Inflammatory macrophage treated with lipopolysaccharide for 4 hours (primary cell): ENCODE measurements at regions not wholly inside any gene's neighbourhood (a gene's known extent, or its start where the extent isn't known, plus 50 kb on each side); places are given as distances from the start of the nearest gene placed in this dataset.

Experiments
- DNase-seq: peaks from one replicate; pipeline ENCODE4 v3.0.0-alpha.2; 2020

DNA sequence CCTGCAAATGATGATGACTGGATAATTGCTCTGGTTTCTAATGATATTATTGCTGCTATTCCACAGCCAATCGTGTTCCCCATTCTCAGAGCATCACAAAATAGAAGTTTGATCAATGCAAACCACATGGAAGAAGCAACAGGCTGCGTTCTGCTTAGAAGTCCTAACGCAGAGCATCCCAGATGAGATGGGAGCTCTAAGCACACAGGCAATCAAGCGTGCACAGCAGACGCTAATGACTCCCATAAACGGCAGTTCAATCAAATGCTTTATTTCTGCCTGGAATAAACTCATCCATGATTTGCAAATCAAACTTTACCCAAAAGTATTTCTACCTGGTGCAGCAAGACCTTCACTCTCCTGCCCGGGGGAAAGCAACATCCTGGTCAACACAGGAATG lies 304.2 kb downstream of the FBXO15 start:
- DNase-seq, result no peak

DNA sequence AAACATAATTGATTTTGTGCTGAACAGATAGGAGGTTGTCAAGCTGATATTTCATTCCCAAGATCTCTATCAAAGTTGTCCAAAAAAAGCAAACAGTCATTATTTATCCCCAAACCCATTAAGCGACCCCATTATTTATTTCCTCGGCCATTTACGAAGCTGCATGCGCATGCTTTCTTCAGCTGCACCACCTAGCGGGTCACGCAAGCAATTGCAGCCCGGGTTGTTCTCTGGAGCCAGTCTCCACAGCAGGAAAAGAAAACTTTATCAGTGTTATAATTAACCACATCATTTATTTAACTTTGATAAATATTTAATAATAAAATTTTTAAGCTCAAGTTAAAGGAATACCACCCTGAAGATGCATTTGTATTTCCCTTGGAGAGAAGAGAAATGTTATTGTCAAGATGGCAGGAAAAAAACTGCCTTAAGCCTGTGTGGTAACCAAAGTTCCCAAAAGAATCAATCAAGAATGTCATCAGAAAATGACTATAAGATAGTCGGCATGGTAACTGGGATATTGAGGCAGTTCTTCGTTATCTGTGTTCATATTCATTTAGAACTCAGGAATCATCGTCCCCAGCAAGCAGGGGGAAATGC lies 304.7 kb downstream of the FBXO15 start:
- peak; percentile 23 for DNase-seq

DNA sequence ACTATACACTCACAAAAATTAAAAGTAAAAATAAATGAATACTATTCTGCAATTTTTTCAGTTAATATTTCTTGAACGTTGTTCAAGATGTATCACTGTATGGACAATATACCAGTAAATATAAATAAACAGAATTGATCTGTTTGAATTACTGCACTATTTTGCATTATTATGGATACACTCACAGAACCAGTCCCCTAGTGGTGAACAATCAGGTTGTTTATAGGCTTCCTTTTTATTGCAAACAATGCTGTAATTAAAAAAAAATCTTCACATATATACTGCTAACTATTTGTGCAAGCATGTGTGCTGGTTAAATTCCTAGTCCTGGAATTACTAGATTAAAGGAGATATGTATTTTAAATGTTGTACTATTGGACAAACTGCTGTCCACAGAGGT lies 306.0 kb downstream of the FBXO15 start:
- no peak for DNase-seq

DNA sequence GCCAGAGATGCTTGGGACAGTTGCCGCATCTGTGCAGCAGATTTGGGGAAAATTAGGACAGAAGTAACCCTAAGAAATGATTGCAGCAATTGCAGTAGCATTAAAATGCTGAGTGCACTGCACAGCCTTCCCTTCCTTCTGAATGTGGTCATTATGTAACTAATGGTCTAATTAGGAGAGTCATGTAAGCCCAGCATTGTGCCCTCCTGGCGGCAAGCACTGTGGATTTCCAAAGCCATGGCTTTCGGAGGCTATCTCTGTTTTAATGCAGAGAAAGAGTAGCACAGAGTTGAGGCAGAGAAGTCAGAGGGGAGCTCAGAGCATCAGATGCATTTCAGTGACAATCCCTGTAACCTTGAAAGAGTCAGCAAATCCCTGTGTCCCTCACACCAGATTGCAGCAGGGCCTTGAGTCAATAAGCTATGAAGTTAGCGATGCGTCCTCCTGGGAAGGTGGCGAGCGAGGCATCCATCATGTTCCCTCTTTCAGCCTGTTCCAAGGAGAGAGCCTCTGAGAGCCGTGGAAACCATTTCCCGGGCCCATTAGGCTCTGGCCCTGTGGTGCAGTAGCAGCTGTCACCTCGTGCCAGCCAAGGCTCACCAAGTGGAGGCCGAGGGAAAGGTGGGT lies 307.2 kb downstream of the FBXO15 start:
- DNase-seq, result no peak

DNA sequence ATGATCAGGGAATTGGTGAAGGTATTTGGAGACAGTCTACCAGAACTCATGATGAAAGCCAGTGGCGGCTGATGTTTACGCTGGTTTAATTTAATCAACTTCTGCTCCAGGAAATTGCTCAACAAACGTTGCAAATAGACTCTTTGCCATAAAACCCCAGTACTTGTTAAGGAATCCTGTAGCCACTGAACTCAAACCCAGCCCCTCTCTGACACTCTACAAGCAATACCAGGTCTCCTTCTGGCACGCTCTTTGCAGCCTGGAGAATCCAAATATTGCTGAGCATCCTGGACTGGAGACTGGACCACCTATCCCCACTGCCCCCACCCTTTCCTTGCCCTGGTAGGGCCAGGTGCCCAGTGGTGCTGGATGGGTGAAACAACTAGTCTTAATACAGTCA lies 308.2 kb downstream of the FBXO15 start:
- no peak for DNase-seq

DNA sequence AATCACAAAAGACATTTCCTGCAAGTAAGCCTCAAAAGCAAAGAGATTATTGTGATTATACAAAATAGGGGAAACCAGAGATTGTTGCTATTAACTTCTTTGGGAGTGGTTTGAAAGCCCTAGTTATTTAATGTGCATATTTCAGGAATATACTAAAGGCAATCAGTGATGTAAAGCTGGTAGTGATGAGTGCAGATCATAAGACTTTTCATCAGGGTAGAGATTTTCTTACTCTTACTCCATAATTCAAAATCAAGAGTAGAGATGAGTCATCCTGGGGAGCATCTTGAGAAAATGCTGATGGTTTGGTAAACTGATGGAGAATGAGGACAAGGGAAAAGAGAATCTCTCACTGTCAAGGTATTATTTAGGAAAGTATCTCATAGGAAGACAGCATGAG lies 309.5 kb downstream of the FBXO15 start:
- no peak for DNase-seq

DNA sequence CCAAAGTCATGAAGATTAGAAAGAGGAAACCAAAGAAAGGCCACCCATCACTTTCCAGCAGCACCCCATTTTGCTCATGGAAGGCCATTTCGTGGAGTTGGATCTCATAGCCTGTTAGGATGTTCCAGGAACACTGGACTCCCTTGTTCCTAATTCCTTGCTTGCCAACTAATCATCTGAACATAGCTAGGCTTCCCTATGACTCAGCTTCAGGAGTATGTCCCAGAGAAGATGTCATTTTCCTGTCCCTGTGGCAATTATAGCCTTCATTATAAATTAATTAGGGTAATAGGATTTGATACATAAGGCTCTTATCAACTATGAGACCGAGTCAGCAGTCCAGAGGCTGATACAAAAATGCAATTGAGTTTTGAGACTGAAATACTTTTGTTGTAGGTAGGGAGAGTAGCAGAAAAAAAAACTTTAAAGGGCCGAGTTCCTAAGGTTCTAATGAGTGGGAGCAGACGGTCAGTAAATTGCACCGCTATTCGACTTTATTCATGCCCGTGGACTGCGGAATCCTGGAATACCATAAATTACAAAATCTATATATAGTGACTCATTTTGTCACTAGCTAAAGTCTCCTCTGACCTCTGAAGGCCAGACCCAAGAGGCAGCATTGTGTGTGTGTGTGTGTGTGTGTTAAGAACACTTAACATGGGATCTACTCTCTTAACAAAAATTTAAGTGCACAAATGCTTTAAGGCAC lies 311.8 kb downstream of the FBXO15 start:
- no peak for DNase-seq

DNA sequence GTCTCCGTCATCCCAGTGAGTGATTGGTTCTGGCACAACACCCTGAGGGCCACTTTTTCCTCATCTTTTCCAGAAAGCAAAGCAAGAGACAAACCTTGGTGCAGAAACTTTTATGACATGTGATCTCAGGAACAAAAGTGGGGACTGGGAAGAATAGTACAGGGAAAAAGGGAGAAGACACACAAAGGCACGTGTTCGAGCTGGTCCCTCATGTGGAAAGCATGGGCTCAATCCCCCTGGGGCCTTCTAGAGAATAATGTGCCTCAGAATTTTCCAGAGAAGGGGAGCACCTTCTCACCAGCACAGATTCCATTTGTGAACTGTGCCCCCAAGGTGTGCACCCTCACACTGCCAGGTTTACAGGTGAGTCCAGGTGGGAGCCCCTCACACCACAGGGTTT lies 312.6 kb downstream of the FBXO15 start:
- DNase-seq, result no peak

DNA sequence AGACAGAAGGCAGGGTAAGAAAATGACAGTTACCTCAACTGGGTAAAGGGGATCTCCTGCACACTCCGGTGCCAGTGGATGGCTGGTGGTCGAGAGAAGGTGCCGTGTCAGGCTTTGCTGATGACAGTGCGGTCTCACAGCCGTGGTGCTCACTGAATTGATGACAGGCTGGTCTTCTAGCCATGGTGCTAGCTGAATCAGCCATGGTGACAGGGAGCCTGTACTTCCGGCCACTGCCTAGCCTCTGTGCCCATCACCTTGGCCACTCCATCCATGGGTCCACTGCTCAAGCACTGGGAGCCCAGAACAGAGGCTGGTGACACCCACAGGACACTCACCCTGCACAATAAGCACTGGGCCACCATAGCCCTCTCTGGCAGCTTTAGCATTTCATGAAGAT lies 315.9 kb downstream of the FBXO15 start:
- DNase-seq, result no peak

DNA sequence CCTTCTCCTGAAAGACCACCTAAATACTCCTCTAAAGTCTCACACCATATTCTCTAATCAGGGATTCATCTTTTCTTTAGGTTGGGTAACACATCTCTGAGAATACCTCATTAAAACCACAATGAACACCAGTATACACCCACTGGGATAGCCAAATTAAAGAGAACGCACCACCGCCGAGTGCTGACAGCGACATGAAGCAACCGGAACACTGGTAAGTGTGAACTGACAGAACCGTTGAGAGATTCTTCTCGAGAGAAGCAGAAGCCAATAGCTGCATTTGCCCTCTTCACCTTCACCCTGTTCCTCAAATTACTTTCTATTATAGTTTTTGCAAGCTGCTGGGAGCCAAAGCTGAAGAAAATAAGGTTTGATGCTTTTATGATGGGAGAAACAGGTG lies 318.5 kb downstream of the FBXO15 start:
- DNase-seq, result no peak

DNA sequence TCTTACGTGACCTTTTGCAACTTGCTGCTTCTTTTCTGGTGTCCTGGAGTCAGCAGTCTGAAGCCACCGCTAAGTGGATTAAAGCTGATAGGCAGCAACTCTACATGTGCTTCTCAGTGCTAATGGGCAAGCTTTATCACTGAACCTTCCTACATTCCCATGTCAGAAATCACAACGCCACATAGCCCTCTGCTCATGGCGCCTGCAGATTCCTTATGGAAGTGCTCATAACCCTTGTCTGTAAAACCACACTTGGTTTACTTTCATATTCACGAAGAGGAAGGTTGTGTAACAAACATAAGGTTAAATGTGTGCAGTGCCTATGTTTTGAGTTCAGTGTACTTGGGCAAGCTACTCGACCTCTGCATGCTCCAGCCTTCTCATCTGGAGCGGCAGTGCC lies 319.8 kb downstream of the FBXO15 start:
- no peak for DNase-seq

DNA sequence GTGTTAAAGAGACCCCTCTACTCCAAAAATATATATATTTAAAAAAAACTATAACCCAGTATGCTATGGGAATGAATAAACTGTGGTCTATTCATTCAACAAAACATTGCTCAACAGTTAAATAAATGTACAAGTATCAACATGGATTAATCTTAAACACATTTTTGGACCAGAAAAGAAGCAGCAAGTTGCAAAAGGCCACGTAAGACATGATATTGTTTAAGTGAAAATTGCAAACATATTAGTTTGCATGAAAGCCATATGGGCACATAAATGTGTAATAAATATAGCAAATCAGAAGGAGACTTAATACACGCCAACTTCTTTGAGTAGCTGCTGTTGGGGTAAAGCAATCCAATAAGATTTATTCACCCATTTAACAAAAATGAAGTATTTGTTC lies 321.5 kb downstream of the FBXO15 start:
- DNase-seq, result no peak

DNA sequence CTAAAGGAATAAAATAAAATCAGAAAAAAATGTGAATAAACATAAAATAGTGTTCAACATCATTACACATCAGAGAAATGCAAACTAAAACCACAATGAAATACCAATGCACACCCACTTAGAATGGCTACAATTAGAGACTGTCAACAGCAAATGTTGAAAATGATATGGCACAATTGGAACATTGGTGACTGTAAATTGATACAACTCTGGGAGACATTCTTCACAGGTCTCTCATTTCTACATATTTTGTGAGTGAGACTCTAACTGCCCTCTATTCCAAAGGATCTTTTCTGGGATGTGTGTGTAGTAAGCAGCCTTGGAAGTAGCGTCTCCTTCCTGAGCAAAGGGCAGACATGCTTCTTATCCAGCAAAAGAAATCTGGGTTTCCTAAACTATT lies 323.0 kb downstream of the FBXO15 start:
- no peak for DNase-seq

DNA sequence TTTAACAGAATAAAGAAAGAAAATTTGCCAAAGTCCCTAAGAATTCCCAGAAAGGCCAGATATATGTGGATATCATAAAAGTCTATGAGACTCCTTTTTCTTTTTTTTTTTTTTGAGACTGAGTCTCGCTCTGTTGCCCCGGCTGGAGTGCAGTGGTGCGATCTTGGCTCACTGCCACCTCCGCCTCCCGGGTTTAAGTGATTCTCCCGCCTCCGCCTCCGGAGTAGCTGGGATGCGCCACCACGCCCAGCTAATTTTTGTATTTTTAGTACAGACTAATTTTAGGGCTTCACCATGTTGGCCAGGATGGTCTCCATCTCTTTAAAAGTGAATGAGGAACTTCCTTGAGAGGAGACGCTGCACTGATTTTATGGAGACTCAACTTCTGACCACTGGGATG lies 335.2 kb downstream of the FBXO15 start:
- no peak for DNase-seq

DNA sequence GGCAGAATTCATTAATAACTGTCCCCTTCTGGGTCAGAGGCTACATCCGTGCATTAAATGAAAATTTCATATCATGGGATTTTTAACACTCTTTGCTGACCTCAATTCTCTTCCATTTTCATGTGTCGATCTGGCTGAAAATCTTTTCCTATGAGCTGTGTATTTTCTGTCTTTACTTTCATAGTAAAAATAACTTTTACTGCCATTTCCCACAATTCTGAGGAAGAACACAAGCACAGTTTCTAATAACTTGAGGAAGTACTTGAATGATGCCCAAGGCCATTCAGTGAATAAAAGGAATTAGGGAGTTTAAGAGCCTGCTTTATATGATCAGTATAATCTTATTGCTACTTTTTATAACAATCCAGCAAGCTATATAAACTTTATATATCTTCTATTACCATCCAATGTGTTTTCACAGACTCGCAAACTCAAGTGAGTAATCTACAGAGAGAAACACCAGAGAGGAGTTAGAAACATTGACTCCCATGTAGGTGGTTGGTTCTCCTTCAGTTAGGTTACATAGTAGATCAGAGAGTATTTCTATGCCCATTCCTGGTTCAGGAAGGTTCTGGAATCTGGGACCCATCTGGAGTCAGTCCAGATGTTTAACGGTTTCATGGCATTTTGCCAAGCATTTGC lies 340.0 kb downstream of the FBXO15 start:
- no peak for DNase-seq

DNA sequence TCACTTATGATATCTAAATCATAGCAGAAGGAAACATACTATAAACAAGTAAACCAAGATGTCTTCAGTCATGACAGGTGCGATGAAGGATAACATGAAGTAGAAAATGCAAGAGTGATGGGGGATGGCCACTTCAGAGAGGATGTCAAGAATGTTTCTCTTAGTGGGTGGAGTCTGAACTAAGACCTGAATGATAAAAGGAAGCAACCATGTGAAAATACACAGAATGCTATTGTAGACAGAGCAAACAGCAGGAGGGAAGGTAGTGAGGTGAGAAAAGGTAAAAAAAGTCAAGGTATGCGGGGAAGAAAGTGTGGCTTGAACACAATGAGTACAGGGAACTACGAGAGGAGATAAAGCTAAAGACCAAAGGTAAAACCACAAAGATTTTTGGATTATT lies 341.6 kb downstream of the FBXO15 start:
- DNase-seq, result no peak

DNA sequence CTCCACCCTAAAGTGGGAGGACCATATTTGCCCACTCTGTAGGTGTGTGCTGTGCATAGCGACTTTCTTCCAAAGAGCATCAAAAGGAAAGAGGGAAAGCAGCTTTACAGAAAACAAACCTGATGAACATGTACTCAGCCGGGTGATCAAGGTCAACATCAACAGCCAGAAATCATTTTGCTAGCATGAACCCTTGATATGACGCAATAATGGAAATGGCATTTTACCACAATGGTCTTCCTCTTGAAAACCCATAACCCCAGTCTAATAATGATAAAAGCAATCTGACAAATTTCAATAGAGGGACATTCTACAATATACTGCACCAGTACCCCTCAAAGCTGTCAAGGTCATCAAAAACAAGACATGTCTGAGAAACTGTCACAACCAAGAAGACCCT lies 350.2 kb downstream of the FBXO15 start:
- no peak for DNase-seq

DNA sequence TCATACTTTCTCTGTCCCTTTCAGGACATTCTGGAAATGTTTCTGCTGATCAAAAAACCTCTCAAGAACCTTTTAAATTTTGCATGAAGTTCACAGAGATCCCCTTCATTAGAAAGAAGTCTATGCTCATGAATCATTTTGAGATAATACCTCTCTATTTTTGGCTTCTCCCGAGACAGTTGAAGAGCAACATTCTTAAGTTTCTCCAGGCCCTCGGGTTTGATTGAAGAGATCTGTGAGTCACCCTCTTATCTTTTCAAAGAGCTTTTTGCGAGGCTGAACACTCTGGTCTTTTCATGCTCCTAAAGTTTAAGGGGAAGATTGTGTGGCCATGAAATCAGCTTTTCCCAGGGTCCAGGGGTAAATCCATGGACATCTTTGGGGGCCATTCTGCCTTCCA lies 354.2 kb downstream of the FBXO15 start:
- no peak for DNase-seq

DNA sequence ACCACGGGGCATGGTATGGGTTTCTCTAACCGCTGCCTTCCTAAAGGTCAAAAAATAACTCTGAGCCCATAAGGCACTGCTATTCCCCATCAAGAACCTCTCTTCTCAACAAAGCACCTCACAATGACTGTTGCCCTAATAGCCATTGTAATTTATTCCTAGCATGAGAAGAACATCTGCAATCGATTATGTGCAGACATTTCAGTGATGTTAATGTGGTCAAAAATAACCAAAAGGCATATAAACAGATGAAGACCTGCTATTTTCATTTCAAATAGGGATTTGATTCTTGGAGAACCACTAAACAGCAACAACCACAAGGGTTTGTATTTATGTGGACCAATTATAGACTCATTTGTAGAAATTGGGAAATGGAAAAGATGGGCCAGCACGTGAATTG lies 356.6 kb downstream of the FBXO15 start:
- DNase-seq, result no peak

DNA sequence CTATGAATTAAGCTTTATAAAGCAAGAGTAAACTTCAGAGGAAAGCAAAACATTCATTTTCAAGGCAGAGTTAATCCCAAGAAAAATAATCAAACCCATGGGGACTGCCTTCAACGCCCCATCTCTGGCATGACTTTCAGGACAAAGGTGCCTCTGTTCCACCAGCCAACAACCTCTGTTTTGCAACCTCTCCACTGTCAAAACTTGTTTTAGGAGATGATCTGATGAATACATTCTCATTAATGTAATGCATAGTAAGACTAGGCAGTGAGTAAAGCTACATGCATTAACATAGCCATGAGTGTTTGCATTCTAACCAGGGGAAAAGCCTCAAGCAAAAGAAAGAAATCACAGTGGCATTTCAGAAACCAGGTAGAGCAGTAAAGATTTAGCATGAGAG lies 357.0 kb downstream of the FBXO15 start:
- no peak for DNase-seq

DNA sequence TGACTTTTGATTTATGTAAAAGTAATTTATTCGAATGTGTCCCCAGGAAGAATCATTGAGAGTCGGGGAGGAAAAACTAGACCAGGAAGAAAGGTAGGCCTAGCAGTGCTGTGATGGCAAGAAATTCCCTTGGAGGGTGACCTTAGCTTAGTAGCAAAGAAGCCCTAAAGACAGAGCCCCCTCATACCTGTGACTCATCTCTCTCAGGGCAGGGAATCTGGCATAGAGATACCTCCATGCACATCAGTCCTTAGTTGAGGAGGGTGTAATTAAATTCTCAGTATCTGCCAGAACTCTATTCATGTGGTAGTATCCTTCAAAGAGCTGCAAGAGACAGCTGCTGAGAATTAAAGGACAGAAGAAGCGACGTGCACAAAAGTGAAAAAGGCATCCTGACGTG lies 360.3 kb downstream of the FBXO15 start:
- no peak for DNase-seq

DNA sequence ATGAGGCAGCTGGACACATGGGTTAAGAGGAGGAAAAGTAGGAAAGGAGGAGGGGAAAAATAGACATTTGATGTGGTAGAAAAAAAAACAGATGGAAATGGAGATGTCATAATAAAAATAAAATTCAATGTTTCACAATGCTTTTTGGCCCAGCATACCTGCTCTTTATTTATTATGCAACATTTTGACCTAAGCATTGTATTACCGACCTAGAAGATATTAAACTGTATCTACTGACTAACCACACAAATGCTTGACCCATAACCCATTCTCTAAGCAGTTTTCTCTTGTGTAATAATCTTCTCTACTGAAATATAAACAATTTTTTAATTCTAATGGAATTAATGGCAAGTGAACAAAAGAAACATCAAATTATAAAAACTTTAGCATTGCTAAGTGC lies 362.3 kb downstream of the FBXO15 start:
- no peak for DNase-seq

DNA sequence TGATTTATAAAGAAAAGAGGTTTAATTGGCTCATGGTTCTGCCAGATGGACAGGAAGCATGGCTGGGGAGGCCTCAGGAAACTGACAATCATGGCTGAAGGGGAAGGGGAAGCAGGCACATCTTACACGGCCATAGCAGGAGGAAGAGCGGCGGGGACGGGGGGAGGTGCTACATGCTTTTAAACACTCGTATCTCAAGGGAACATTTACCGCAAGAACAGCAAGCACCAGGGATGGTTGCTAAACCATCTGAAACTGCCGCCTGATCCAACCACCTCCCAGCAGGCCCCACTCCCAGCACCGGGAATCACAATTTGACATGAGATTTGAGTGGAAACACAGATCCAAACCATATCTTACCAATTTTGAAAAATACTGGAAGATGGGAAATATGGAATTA lies 362.8 kb downstream of the FBXO15 start:
- no peak for DNase-seq

DNA sequence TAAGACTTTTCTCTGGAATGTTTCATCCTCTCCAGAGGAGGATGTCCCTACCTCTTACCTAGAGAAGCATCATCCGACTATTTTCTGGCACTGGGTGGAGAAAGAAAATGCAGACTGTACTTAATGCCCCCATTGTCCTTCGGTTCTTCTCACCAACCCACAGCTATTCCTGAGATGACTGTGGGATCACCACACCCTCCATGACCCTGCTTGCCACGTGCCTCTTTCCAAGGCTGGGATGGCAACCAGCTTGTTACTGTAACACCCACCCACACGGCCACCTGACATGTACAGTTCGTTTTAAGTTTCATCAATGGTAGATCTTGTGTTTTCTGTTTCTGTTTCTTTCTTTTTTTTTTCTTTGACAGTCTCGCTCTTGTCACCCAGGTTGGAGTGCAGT lies 365.2 kb downstream of the FBXO15 start:
- no peak for DNase-seq
